Skin epidermis (tissue), 12 donors: ENCODE measurements at regions not wholly inside any gene's neighbourhood (a gene's known extent, or its start where the extent isn't known, plus 50 kb on each side); places are given as distances from the start of the nearest gene placed in this dataset.

Experiments
- H3K27ac ChIP-seq, 21 experiments: fragments of 200-600 bp; sonication (generic) in 11 of 21; one replicate each; pipeline ENCODE4 v1.5.0; 2020; ENCODE audit warnings: mild to moderate bottlenecking in 3 of 21, inconsistent platforms in 2 of 21, moderate library complexity in 2 of 21
- H3K4me3 ChIP-seq, 7 experiments: fragments of 200-600 bp; sonication (generic) in 2 of 7; one replicate each; pipeline ENCODE4 v1.5.0; 2020; ENCODE audit warnings: inconsistent platforms in 2 of 7, mild to moderate bottlenecking in 2 of 7, moderate library complexity in 1 of 7

DNA sequence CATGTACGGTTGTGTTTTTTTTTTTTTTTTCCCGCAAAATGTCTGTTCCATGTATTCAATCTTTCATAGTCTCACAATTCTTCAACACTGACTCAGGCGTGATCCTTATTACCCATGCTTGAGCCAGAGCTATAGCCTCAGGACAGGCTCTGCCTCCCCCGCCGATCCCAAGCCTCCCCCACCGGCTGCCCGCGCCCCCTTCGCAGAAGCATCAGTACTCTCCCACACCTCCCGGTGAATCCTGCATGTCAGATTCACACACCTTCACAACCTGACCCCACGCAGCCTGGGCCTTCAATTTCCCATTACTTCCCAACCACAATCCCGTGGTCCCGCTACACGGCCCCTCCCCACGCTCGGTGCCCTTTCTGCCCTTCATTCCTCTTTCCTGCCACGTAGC lies 401.5 kb upstream of the JARID2 start:
- Histone ChIP-seq H3K4me3 (no peak overlapping the region), H3K27ac (no peak overlapping the region)

DNA sequence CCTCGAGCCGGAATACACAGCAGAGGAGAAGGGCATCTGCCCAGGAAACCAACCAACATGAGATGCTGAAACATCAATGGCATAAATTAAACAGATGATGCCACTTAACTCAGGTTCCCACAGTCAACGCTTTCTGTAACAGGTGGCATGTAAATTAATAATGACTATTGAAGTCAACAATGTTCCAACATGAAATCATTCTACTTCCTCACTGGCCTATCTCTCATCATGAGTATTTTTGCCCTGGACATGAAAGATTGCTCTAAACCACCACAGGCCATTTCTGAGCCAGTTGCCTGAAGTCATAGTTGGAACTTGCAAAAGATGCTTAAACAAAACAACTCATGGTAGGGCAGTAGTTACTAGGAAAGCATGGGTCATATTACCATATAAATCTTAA lies 397.9 kb upstream of the JARID2 start:
- Histone ChIP-seq H3K27ac (no peak overlapping the region), H3K4me3 (no peak overlapping the region)

DNA sequence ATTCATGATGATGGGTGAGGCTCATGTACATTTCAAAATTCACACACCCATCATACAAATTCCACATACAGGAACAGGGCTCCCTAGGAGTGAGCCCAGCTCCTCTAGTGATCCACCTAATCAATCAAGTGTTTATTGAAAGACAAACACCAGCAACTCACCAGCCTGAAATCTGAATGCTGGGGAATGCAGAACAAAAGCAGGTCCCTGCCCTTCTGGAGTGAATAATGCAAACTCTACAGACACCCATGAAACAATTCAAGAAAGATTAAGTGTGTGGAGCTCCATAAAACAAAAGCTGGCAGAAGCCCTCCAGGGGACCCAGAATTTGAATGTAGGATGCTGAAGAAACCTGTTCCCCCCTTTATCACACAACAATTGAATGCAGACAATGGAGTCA lies 396.7 kb upstream of the JARID2 start:
- Histone ChIP-seq H3K27ac (no peak overlapping the region), H3K4me3 (no peak overlapping the region)

DNA sequence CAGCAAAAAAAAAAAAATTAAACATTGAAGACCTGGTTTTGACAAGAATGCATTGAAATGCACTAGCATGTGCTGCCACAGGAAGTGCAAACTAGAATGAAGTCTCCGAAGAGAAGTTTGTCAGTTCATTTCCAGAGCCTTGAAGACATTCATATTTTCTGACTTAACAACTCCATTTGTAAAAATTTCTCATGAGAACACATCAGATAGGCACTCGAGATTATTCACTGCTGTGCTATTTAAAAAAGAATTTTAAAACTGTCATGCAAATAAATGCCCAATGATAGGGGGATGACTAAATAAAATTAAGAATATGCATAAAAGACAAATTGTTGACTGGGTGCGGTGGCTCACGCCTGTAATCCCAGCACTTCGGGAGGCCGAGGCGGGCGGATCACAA lies 394.6 kb upstream of the JARID2 start:
- no peak overlapping the region for H3K4me3 ChIP-seq
- H3K27ac ChIP-seq = no peak overlapping the region

DNA sequence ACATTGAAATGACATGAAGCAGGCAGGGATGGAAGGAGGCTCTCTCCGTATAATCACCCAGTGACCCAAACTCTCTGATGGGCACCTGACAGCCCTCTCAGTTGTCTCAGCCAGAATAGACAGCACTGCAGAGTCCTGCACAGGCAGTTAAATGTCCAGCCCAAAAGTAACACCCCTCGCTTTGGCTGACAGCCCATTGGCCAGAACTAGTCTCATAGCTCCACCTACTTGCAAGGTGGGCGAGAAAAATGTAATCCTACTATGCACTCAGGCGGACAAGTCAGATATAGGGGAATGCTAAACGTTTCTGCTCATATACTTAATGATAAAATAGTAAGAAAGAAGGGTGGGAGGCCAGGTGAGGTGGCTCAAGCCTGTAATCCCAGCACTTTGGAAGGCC lies 393.5 kb upstream of the JARID2 start:
- H3K4me3 ChIP-seq = no peak overlapping the region

DNA sequence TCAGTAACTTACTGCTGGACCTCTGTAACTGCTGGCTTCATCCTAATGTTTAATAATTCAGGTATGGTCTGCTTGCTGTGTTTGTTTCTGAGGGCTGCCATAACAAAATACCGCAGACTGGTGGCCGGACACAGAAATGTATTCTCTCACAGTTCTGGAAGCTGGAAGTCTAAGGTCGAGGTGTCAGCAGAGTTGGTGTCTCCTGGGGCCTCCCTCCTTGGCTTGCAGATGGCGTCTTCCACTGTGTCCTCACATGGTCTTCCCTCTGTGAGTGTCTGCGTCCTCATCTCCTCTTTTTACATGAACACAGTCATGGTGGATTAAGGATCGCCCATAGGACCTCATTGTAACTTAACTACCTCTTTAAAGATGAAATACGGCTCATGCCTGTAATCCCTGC lies 389.7 kb upstream of the JARID2 start:
- H3K4me3 ChIP-seq = no peak overlapping the region

More for the DNA sequence above, 393.5 kb upstream of the JARID2 start:
- no peak overlapping the region for H3K27ac ChIP-seq

DNA sequence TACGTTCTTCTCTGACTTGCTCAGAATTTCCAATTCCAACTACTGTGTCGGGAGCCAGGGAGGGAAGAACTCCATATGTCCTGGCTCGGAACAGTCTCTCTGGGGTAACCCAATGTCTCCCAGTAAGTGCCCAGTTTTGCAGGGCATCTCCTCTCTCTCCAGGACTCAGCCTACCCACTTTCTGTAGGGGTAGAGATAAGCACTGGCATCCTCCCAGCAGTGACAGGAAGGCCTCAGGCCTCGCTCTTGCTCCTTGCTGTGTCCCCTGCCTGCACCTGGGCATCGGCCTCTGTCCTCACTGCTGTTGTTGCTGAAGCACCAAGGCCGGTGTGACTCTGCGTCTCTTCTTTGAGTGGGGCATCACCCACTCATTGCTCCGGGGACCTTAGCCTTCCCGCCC lies 388.9 kb upstream of the JARID2 start:
- H3K4me3 ChIP-seq = no peak overlapping the region
- H3K27ac ChIP-seq = peak overlapping the region in 1 of 21 experiments; percentile 17

More for the DNA sequence above, 389.7 kb upstream of the JARID2 start:
- no peak overlapping the region for H3K27ac ChIP-seq

DNA sequence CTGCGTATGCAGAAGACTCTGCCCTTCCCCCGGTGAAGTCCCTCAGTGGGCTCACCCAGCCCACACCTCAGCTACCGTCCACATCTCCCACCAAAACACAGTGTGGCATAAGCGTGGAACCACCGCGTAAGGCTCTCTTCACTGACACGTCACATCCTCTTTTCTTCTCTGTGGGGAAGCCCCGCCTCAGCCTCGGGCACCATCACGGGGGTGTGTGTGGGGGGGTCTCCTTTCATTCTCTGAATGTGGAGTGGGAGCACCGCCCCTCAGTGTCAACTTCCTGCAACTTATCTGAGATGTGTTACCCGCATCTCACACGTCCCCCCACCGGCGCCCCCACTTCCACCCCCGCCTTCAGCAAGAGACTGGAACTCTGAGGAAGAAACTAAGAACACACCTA lies 388.4 kb upstream of the JARID2 start:
- Histone ChIP-seq H3K4me3 (no peak overlapping the region), H3K27ac (peak overlapping the region in 1 of 21 experiments; percentile 17)

DNA sequence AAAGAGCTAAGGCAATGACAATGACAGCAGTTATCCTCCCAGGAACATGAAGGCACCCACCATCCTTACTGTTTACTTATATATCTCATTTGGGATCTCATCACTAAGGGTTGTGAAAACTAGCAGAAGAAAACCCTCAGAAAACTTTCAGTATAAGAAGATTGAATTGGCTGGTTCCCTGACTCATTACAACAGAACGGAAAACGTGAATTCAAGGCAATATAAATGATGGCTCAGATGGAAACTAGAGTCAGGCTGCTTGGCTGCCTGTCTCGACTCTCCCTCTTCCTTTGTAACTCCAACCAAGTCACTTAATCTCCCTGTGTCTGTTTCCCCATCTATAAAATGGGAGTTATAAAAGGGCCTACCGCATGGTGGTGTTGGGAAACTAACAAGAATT lies 387.1 kb upstream of the JARID2 start:
- Histone ChIP-seq H3K4me3 (no peak overlapping the region), H3K27ac (no peak overlapping the region)

DNA sequence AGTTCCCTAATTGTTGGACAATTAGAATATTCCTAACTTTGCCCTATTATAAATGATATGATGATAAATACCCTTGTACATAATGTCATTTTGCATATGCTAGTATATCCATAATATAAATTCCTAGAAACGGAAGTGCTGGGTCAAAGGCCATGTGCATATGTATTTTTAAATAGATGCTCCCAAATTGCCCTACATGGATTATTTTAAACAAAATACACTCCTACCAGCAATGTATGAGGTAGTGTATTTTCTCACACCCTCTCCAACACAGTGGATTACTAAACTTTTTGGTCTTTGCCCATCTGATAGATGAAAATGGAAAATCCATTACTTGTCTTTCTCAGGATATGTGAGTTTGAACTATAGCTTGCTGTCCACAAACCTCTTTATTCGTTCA lies 385.1 kb upstream of the JARID2 start:
- Histone ChIP-seq H3K4me3 (no peak overlapping the region), H3K27ac (no peak overlapping the region)

DNA sequence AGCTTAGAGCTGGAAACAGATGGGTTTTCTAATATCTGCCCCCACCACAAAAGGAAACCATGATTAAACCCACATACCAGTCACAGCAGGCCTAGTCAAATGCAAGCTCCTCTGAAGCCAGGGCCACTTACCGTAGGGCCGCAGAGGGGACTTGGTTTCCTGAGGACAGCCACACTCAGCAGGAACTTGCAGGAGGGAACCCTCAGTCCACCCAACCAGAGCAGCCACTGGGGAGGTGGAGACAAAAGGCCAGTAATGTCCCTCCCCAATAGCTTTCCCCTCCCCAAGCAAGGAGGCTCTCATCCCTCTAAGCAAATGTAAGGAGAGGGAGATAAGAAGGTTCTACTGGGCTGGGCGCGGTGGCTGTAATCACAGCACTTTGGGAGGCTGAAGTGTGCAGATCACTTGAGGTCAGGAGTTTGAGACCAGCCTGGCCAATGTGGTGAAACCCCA lies 384.4 kb upstream of the JARID2 start:
- Histone ChIP-seq H3K27ac (no peak overlapping the region), H3K4me3 (no peak overlapping the region)

DNA sequence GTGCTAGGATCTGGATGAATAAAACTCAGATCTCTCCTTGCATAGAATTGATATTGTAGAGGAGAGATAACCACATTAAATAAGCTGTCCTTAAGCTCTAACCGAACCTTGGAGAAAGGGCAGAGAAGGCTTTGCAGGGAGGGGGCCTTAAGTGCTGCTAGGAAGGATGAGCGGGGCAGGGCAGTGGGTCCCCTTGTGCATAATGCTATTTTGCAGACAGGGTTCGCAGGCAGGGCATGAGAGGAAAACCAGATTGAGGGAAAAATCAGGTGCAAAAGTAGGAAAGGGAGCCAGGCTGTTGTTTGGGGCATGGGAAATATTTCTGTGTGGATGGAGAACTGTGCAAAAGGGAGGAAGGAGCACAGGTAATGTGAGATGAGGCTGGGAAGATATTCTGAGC lies 383.0 kb upstream of the JARID2 start:
- no peak overlapping the region for H3K4me3 ChIP-seq
- no peak overlapping the region for H3K27ac ChIP-seq

DNA sequence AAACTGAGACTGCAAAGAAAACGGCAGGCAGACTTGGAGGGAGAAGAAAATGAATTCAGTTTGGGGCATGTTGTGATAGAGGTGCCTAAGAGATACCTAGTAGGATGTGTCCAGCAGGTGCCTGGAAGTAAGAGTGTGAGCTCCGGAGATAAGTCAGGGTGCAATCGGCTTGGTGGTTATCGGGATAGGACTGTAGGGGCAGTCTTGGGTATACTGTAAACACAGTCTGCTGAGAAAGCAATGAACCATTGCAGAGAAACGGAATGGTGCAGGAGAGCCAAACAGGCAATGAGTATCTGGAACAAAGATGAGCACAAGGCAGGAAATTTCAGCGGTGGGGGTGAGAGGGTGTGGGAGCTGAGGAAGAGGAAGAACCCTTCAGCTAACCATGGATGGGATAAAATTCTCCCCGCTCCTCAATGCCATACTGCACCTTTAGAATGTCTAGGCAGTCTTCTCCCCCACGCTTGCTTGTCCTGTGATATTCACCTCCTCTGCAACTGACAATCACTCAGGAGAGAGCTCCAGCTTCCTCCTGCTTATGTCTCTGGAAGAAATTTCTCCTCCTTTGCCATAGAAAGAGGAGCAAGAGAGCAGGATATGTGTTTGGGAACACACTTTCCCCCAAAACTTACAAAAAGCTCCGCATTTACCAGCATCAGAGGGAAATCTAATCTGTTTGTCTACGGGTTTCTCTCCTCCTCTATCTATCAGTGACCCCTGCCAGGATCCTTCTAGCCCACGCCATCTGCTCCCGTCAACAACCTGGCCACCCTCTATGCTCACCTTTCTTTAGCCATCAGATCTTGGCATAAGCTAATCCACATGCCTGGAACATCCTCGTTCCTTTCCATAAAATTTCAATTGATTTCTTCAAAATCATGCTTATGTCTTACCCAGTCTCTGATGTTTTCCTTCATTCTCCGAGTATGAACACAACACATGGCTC lies 381.7 kb upstream of the JARID2 start:
- no peak overlapping the region for H3K4me3 ChIP-seq
- H3K27ac ChIP-seq = no peak overlapping the region

DNA sequence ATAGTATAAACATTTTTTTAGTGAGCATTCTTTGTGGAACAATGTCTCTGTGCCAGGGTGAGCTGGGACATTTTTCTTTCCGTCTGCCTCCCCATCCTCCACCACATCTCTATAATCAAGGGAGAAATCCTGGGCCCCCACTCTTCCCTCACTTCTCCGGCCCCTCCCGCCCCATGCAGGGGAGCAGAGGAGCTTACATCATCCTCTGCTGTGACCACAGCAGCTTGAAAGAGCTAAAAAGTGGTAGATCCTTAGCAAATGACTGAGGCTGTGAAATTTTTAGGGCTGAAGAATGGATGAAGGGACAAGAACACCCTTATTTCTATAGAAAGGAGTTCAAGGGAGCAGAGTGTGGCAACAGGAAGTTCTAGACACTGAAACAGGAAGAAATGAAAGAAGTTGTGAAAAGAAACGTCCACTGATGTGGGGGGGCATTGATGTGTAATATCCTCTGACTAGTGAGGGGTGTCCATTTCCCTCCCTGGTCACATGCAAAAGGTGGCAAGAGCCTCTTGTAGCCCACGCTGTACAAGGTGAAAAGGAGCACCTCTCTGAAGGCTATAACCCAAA lies 380.3 kb upstream of the JARID2 start:
- H3K4me3 ChIP-seq = no peak overlapping the region
- H3K27ac ChIP-seq = peak overlapping the region in 2 of 21 experiments; percentile 8 to 34

DNA sequence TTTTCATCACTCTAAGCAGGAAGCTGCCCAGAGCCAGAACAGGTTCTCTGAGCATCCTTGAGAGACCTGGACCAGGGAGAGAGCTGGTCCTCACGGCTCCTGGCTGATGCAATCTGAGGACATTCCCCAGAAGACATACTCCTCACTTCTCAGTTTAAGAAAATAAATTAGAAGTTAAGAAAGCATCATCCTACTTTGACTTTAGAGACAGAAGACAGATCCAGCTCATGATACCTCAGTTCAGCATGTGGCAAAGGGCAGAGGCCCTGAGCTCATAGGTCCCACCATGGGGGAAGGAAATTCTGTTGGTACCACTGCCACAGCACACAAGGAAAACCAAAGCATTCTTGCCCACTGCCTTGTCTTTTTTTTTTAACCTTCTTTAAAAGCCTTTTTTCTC lies 378.1 kb upstream of the JARID2 start:
- no peak overlapping the region for H3K4me3 ChIP-seq
- no peak overlapping the region for H3K27ac ChIP-seq

DNA sequence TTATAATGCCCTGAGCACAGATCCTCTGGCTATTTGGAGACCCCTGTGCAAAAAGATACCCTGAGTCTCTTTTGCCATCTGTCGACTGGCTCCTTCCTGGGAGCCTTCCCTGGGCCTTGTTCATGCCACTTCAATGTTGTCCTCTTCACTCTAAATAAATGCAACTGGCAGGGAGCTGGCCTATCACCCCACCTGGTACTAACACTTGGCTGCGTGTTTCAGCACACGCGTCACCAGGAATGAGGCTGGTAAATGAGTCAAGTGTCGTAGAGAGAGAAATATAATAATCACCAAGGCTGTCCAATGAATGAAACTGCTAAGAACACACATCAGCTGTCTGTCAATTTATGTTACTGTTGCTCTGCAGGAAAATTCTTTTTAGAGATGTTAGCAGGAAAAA lies 374.6 kb upstream of the JARID2 start:
- no peak overlapping the region for H3K27ac ChIP-seq

DNA sequence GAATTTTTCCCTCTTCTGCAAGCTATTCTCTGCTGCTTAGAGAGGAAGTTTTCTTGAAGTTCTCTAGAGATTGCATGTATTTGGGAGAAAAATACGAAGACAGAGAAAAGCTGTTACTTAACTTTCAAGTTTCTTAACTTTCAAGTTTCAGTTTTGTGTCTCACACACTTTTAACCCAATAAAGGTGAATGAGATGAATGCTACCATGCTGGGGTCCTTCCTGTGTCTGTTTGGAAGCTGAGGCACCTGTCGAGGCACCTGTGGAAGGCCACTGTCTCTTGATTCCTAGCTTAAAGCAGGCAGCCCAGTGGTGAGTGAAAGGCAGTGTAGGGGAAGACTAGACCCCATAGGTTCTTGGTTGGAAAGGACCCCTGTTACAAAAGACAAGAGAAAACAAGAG lies 372.8 kb upstream of the JARID2 start:
- Histone ChIP-seq H3K27ac (no peak overlapping the region), H3K4me3 (no peak overlapping the region)

More for the DNA sequence above, 374.6 kb upstream of the JARID2 start:
- H3K4me3 ChIP-seq = no peak overlapping the region

DNA sequence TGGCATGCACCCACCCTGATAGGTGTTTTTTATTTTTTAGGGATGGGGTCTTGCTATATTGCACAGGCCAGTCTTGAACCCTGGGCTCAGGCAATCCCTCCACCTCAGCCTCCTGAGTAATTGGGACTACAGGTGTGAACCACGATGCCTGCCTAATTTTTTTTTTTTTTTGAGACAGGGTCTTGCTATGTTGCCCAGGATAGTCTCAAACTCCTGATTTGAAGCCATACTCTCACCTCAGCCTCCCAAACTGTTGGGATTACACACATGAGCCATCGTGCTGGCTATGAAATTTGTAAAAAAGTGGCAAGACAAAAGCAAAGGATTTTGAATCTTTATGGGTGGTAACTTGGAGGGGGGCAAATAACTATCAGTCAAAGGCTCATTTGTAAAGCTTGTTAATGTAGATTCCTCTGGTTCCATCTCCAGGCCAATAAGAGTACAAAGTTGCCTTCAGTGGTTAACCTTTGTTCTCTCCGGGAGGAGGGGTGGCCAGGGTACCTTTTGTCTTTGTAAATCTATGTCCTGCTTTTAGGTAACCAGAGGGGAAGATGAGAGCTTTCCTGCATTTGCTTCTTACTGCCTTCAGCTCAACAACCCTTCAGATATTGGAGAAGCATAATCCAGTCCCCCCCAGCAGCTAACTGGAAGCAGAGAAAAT lies 372.0 kb upstream of the JARID2 start:
- Histone ChIP-seq H3K4me3 (no peak overlapping the region), H3K27ac (no peak overlapping the region)

DNA sequence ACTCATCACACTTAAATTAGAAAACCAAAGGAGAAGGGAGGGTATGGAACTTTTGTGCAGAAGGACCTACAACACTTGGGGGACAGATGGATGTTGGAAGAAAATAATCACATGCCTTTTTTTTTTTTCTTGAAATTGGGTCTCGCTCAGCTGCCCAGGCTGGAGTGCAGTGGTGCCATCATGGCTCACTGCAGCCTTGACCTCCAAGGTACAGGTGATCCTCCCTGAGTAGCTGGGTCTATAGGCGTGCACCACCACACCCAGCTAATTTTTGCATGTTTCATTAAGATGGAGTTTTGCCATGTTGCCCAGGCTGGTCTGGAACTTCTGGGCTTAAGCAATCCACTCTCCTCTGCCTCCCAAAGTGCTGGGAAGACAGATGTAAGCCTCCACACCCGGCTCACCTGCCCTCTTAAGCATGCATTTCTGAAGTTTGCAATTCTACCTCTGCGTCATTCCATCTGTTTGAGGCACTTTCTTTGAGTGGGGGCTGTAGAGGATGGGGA lies 370.8 kb upstream of the JARID2 start:
- H3K27ac ChIP-seq = no peak overlapping the region
- H3K4me3 ChIP-seq = no peak overlapping the region

DNA sequence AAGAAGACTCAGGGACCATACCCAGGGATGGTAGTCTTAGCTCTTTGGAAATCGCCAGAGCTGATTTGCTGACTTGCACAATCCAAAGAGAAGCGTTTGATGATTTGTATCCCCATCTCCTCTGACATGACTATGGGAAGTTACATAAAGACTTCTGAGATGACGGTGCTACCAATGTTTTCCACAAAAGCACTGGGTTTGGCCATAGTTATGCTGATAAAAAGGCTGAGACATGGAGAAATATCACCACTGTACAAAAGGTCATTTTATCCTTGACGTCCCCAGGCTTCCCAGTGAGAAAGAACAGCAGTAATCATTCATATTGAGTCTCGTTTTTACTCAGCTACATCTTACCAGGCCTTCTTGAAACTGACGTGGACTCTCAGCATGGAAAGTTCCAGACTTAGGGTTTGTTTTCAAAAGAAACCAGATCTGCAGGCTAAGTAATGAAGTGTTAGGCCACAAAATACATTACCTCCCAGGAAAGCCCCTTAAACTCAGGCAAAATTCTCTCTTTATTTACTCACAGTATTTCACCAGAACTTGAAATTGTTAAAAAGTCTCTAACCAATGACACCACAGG lies 370.3 kb upstream of the JARID2 start:
- no peak overlapping the region for H3K27ac ChIP-seq
- no peak overlapping the region for H3K4me3 ChIP-seq
